GM10266 (cell line): ENCODE measurements at regions not wholly inside any gene's neighbourhood (a gene's known extent, or its start where the extent isn't known, plus 50 kb on each side); places are given as distances from the start of the nearest gene placed in this dataset.

Experiments used
- DNase-seq: peaks from one replicate; pipeline ENCODE4 v3.0.0; 2012; ENCODE audit errors: extremely low spot score
- TF ChIP-seq, protein P1 (sequence below): IDR thresholded peaks from 2 replicates; pipeline ENCODE4 v1.5.1; 2012; ENCODE audit warnings: mild to moderate bottlenecking, low read depth; ENCODE audit not compliant: control insufficient read depth, insufficient read depth; ENCODE audit errors: missing control alignments

DNA sequence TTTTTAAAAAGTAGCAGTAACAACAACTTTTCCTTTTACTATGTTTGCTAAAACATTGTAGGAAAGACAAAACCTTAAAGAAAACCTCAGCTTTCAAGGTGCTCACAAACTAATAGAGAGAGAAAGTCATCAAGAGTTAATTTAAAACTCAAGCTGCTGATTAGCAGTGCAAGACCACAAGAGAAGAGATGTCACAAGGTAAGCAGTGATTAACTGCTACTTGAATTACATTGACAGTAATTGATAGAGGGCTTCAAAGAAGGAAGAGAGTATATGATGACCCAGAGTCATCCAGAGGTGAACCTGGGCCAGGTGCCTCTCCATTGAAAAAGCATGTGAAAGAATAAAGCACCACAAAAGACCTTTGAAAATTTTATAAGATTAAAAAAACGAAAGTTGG, 939.6 kb upstream of the CNTNAP5 start:
- TF ChIP-seq, protein P1, sequence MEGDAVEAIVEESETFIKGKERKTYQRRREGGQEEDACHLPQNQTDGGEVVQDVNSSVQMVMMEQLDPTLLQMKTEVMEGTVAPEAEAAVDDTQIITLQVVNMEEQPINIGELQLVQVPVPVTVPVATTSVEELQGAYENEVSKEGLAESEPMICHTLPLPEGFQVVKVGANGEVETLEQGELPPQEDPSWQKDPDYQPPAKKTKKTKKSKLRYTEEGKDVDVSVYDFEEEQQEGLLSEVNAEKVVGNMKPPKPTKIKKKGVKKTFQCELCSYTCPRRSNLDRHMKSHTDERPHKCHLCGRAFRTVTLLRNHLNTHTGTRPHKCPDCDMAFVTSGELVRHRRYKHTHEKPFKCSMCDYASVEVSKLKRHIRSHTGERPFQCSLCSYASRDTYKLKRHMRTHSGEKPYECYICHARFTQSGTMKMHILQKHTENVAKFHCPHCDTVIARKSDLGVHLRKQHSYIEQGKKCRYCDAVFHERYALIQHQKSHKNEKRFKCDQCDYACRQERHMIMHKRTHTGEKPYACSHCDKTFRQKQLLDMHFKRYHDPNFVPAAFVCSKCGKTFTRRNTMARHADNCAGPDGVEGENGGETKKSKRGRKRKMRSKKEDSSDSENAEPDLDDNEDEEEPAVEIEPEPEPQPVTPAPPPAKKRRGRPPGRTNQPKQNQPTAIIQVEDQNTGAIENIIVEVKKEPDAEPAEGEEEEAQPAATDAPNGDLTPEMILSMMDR = no peak
- no peak for DNase-seq

DNA sequence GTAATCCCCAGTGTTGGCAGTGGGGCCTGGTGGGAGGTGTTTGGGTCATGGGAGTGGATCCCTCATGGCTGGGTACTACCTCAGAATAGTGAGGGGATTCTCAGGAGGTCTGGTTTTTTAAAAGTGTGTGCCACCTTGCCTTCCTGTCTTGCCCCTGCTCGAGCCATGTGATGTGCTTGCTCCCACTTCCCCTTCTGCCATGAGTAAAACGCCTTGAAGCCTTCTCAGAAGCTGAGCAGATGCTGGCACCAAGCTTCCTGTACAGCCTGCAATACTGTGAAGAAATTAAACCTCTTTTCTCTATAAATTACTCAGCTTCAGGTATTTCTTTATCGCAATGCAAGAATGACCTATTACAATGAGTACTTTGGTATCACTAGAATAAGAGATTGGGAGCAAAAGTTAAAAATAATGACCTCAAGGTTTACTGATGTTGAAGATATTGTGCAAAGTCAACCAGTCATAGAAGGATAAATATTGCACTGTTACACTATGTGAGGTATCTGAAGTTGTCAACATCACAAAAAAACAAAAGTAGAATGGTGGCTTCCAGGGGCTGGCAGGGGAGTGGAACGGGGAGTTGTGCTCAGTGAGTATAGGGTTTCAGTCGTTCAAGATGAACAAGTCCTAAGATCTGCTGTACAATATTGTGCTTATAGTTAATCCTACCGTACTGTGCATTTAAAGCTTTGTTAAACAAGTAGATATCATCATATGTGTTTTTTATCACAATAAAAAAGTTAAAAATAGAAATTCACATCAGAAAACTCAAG, 938.3 kb upstream of the CNTNAP5 start:
- TF ChIP-seq, protein P1 = no peak
- no peak for DNase-seq

DNA sequence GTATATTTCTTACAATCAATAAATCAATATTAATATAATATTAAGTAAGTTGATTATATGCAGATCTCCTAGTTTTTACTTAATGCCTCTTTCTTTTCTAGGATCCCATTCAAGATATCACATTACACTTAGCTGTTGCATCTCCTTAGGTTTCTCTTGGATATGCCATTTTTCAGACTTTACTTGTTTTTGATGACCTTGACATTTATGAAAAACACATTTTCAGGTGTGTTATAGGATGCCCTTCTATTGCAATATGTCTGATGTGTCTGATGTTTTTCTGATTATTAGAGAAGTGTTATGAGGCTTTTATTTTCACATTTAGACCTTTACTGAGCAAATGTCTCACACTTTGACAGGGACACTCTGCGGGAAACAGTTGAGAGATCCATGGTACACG, 933.6 kb upstream of the CNTNAP5 start:
- TF ChIP-seq, protein P1 = no peak
- DNase-seq = no peak

DNA sequence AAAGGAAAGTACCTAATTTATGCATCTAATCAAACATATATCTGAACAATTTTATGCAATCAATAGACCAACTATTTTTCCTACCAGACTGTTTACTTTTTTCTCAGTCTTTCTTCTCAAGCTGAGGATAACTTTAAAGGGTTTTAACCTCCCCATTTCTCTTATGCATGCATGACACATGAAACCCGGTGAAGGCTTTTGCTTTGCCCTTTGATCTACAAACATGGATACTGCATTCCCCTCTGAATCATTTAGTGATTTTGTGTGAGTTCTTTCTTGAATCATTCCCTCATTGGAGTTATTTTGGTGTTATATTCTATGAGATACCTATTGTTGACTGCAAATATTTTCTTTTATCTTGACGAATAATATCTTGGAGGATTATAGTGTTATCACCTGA, 931.9 kb upstream of the CNTNAP5 start:
- DNase-seq = no peak
- TF ChIP-seq, protein P1 = no peak

DNA sequence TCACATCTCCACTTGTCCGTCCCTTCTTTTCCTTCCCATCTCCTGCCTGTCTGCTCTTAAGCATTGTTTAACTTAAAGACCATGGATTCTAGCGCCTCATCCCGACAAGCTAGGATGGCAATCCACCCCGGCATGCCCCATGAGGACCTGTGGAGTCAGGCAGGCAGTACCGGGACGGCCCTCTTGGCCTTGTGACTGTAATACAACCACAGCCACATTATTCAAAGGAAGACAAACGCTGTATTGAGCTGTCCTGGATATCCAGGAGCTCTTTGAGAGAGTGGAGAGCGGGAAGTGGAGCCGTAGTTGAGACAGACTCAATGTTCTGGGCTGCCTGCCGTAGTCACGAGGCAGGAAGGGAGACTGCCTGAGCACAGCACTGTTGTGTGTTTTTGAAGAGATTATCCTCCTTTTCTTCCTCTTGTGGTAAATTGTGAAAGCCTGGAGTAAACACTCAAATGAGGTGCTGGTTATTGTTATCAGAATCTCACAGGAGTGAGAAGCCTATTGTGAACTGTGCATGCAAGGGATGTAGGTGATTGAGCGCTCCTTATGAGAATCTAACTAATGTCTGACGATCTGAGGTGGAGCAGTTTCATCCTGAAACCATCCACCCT, 929.8 kb upstream of the CNTNAP5 start:
- TF ChIP-seq, protein P1 = no peak
- no peak for DNase-seq

DNA sequence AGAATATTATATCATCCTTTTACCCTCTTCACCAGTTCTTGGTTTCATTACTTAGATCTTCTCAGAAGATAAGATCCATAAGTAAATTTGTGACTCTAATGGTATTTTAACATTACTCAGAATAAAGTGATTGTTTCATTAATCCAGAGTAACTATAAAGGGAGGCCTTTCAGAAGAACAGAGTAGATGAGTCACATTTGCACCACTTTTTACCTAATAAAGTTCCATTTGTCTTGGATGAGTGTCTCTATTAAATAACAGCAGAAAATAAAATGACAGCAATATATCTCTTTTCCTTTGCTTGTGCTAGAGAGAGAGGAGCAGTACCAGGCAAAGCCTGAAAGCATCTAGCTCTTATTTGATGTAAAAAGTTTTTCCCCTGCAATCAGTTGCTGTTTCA, 926.5 kb upstream of the CNTNAP5 start:
- no peak for DNase-seq
- TF ChIP-seq, protein P1 = no peak

DNA sequence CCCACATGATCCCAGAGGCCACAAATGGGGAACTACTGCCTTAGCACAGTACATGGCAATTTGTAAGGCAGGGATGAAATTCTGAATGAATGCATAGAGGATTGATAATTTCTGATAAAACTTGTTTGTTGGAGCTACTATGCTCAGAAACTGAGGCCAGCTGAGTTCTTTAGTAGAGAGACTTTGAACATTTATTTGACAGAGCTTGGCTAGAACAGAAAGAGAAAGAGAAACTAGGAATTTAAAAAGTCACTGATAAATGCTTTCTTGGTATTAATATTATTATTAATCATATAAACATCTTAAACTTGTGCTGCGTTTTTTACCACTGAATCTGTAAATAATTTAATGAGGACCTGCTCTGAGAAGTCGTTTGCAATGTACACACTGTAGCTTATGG, 923.7 kb upstream of the CNTNAP5 start:
- no peak for DNase-seq
- TF ChIP-seq, protein P1 = no peak
